ENCODE measurements at regions not wholly inside any gene's neighbourhood (a gene's known extent, or its start where the extent isn't known, plus 50 kb on each side); places are given as distances from the start of the nearest gene placed in this dataset.

- TF ChIP-seq CTCF (IDR thresholded peaks at IDR 0.05) (no peak), POLR2A (IDR thresholded peaks at IDR 0.05) (no peak)
Measured at GRCh38 chr20:62588458-62589149, 53.7 kb upstream of the SLCO4A1 start.

Measured in esophagus squamous epithelium (tissue), 4 donors.